Lung (tissue), 11 donors: ENCODE measurements at regions not wholly inside any gene's neighbourhood (a gene's known extent, or its start where the extent isn't known, plus 50 kb on each side); places are given as distances from the start of the nearest gene placed in this dataset.

Experiments
- ATAC-seq: fragments of 200-7000 bp; cut with Tn5 transposase; one replicate; pipeline ENCODE4 v1.9.1; 2020; ENCODE audit warnings: moderate number of reproducible peaks; ENCODE audit not compliant: insufficient read depth, low FRiP score
- DNase-seq, 3 donors: peaks; one replicate each; pipeline ENCODE4 v3.0.0-alpha.2; 2013 to 2017
- H3K27ac ChIP-seq, 2 donors: one replicate each; pipeline ENCODE4 v1.5.1; 2013; ENCODE audit warnings: mild to moderate bottlenecking in 2 of 2, moderate library complexity in 2 of 2, control low read depth in 1 of 2, inconsistent platforms in 1 of 2, low read depth in 1 of 2, low read length in 1 of 2
- H3K27me3 ChIP-seq, 3 donors: one replicate each; pipeline ENCODE4 v1.5.1; 2013; ENCODE audit warnings: low read length in 2 of 3; ENCODE audit not compliant: control insufficient read depth in 3 of 3, insufficient read depth in 3 of 3
- H3K36me3 ChIP-seq, 4 donors: one replicate each; pipeline ENCODE4 v1.5.1; 2013; ENCODE audit warnings: low read length in 4 of 4, mild to moderate bottlenecking in 1 of 4, moderate library complexity in 1 of 4; ENCODE audit not compliant: control insufficient read depth in 4 of 4, insufficient read depth in 4 of 4
- H3K4me1 ChIP-seq, 5 donors: one replicate each; pipeline ENCODE4 v1.5.1; 2013; ENCODE audit warnings: low read length in 5 of 5, mild to moderate bottlenecking in 2 of 5, moderate library complexity in 1 of 5; ENCODE audit not compliant: control insufficient read depth in 5 of 5, insufficient read depth in 5 of 5
- H3K4me3 ChIP-seq: one replicate; pipeline ENCODE4 v1.5.1; 2013; ENCODE audit warnings: mild to moderate bottlenecking, control low read depth, moderate library complexity
- H3K9ac ChIP-seq, 2 donors: one replicate each; pipeline ENCODE4 v1.5.1; 2013; ENCODE audit warnings: low read length in 2 of 2, control low read depth in 1 of 2; ENCODE audit not compliant: insufficient read depth in 1 of 2
- H3K9me3 ChIP-seq, 4 donors: one replicate each; pipeline ENCODE4 v1.5.1; 2013; ENCODE audit warnings: low read length in 3 of 4, mild to moderate bottlenecking in 1 of 4, moderate library complexity in 1 of 4; ENCODE audit not compliant: control insufficient read depth in 4 of 4, insufficient read depth in 3 of 4
- WGBS, 2 donors: extraction: QIAGEN DNeasy Blood & Tissue Kit; methylation state at CpG; one replicate each; pipeline ENCODE4 v1.1.7; 2013; 5-methylcytosine and 5-hydroxymethylcytosine counted together
- TF ChIP-seq, protein P1 (sequence below): IDR thresholded peaks from 2 replicates; pipeline ENCODE4 v1.5.1; 2012; ENCODE audit warnings: mild to moderate bottlenecking; ENCODE audit errors: control extremely low read depth, extremely low read depth
- donor health status: control.
- donor health status: control.
- donor health status: Bipolar disorder and iron deficiency.
- donor health status: healthy.
- donor health status: DM: yes; HTN: yes; CAD: no.

DNA sequence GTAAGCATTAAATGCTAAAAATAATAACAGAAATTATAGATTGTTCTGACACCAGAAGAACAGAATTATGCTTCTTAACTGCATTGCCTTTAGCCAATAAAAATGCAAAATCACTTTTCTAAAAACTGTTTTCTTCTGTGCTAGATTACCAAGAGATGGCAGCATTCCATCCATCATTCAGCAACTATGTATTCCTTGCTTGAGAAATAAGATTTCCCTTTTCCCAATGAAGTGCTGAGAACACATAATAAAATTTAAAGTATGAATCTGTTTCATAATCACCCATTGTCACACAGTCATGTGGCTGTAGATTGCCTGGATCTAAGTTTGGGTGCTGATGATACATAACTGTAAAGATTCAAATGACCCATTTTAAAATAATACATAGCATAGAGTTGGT lies 504.2 kb downstream of the TDRD15 start:
- TF ChIP-seq, protein P1, sequence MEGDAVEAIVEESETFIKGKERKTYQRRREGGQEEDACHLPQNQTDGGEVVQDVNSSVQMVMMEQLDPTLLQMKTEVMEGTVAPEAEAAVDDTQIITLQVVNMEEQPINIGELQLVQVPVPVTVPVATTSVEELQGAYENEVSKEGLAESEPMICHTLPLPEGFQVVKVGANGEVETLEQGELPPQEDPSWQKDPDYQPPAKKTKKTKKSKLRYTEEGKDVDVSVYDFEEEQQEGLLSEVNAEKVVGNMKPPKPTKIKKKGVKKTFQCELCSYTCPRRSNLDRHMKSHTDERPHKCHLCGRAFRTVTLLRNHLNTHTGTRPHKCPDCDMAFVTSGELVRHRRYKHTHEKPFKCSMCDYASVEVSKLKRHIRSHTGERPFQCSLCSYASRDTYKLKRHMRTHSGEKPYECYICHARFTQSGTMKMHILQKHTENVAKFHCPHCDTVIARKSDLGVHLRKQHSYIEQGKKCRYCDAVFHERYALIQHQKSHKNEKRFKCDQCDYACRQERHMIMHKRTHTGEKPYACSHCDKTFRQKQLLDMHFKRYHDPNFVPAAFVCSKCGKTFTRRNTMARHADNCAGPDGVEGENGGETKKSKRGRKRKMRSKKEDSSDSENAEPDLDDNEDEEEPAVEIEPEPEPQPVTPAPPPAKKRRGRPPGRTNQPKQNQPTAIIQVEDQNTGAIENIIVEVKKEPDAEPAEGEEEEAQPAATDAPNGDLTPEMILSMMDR, result no peak
- ATAC-seq (no peak), DNase-seq (peak in 2 of 3 donors; percentile 64 to 79)
- H3K27ac ChIP-seq, result no peak overlapping the region
- H3K36me3 ChIP-seq, result no peaks in the 10 kb centered on the region
- no peaks in the 10 kb centered on the region for H3K9me3 ChIP-seq
- peaks cover 0 to 3% (median 0%) of the 10 kb centered on the region in 5 donors for H3K4me1 ChIP-seq
- H3K9ac ChIP-seq, result no peak overlapping the region
- no peaks in the 10 kb centered on the region for H3K27me3 ChIP-seq
- H3K4me3 ChIP-seq, result no peak overlapping the region

DNA sequence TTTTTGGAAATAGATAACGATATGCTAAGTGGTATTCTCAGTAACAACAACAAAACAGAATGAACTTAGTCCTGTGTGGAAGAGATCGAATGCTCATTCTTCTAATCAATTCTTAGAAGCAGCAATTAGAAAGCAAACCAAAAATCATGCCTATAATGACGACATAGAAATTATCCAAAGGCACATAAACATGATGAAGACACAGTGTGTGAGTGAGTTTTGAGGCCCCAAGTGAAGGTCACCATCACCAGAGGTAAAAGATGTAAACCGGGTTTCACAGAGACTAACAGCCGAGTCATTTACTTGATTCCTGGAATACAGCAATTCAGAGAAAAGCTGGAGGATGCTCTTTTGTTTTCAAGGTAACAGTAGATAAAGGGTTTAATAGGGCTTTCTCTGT lies 509.2 kb downstream of the TDRD15 start:
- H3K9me3 ChIP-seq, result no peaks in the 10 kb centered on the region
- no peak for ATAC-seq

DNA sequence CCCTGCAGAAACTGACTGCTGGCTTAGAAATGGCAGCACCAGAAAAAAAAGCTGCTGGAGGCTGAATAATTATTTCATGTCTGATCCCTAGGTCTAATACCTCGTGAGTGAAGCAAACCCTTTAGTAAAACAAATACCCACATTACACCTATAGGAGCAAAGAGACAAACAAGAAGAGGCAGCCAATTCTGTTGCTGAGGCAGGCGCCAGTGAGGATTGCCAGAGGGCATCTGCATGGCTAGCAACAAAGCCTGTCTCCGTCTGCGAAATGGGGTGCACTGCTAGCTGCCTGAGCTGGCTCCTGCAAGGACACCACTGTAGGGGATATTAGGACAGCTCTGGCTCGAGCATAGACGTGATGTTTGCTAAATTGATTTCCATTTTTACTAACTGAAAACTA lies 509.7 kb downstream of the TDRD15 start:
- WGBS, 2 donors, result 63 to 65% methylated on average over 6 of the region's 6 CpGs
- Histone ChIP-seq H3K36me3 (no peaks in the 10 kb centered on the region), H3K27me3 (no peaks in the 10 kb centered on the region), H3K4me1 (no peaks in the 10 kb centered on the region), H3K9ac (no peak overlapping the region), H3K4me3 (no peak overlapping the region), H3K9me3 (no peaks in the 10 kb centered on the region), H3K27ac (no peak overlapping the region)
- DNase-seq (no peak), ATAC-seq (no peak)
- TF ChIP-seq, protein P1, result no peak

More for the DNA sequence above, 509.2 kb downstream of the TDRD15 start:
- Histone ChIP-seq H3K9ac (no peak overlapping the region), H3K27ac (no peak overlapping the region), H3K4me3 (no peak overlapping the region), H3K4me1 (peaks cover 0 to 3% (median 0%) of the 10 kb centered on the region in 5 donors), H3K36me3 (no peaks in the 10 kb centered on the region), H3K27me3 (no peaks in the 10 kb centered on the region)
- TF ChIP-seq, protein P1, result no peak
- 81 to 83% methylated on average over 5 of the region's 5 CpGs for WGBS, 2 donors
- no peak for DNase-seq

DNA sequence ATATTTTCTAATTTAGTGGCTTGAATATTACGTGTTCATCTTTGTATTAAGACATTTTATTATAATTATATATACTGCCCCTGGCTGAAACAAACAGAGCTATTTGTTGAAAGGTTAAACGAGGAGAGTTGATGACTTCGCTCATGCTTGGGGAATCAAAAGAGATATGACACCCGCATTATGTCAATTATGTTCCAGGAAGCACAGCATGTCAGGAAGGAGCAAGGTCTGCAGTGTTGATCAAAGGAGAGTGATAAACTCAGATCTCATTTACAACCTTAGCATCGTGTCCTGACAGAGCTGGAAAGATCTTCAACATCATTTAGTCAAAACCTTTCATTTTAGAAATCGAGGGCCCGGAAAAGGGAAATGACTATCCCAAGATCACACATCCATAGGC lies 510.1 kb downstream of the TDRD15 start:
- TF ChIP-seq, protein P1, result no peak
- Histone ChIP-seq H3K27ac (no peak overlapping the region), H3K9me3 (no peaks in the 10 kb centered on the region), H3K36me3 (no peaks in the 10 kb centered on the region), H3K4me1 (no peaks in the 10 kb centered on the region), H3K4me3 (no peak overlapping the region), H3K9ac (no peak overlapping the region), H3K27me3 (no peaks in the 10 kb centered on the region)
- DNase-seq (no peak), ATAC-seq (no peak)
- WGBS, 2 donors, result 77% methylated on average over 7 of the region's 7 CpGs
